Fibroblast of skin of back (primary cell): ENCODE measurements at regions not wholly inside any gene's neighbourhood (a gene's known extent, or its start where the extent isn't known, plus 50 kb on each side); places are given as distances from the start of the nearest gene placed in this dataset.
A peak's percentile ranks its signal among the peaks of the same experiment; 100 is the strongest.

Source experiments
- DNase-seq: peaks from one replicate; pipeline ENCODE4 v3.0.0-alpha.2; 2013

GRCh38 chr3:8261018-8261417 is 240.6 kb upstream of the LMCD1 start:
- DNase-seq: no peak

DNA sequence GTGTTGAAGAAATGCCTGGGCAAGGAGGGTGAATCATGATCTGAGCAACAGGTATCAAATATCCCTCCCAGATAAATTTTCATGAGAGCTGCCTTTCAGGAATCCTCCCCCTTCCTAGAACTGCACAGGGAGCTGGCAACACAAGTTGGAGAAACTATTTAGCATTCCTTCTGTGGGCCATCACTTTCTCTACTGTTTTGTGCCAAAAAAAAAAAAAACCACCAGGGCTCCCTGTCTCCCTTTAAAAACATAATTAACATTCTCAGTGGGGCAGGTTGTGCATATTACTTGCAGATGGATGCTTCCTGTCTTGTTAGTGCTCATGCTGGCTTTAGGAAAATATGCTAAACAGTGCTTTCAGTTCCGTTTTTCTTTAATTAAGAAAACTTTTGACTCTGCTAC is 234.9 kb upstream of the LMCD1 start:
- peak; percentile 58 for DNase-seq

- no peak for DNase-seq
These were observed 228.1 kb upstream of the LMCD1 start for GRCh38 chr3:8273479-8273878.

GRCh38 chr3:8276056-8276455 is 225.6 kb upstream of the LMCD1 start:
- DNase-seq: no peak

DNA sequence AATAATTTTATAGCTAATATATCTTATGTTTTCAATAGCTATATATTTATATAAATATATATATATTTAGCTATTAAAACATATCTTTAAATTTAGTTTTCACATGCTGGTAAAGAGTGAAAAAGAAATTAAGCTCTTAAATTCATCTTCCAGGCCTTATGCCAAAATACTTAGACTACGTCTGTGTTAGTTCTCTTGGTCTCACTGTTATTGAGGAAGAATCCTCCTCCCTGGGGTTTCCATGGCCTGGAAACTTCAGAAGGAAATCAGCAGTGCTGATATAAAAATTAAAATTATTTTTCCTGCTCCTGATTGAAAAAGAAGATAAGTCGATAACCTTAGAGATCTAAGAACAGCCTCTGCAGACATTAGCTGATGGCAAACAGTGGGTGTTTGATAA is 225.1 kb upstream of the LMCD1 start:
- DNase-seq: no peak

- no peak for DNase-seq
These were observed 223.2 kb upstream of the LMCD1 start for GRCh38 chr3:8278448-8278847.

DNA sequence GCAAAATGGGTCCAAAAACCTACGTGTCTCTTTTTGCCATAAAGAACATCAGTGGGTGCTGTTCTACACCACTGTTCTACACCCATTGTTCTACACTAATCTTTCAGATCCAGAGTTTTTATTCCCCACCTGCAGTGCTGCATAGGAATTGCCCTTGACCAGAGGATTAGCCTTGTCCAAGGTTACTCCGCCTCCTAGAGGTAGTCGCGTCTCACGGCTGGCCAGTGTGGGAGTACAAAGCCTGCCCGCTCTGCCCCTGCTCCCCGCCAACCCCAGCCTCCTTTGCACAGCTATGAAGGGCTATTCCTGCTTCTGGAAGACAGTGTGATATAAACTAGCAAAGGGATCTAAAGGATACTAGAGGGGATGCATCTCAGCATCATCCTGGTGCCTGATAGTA is 222.1 kb upstream of the LMCD1 start:
- DNase-seq: no peak

GRCh38 chr3:8279886-8280550 is 221.6 kb upstream of the LMCD1 start:
- DNase-seq: no peak

- peak; percentile 27 for DNase-seq
These were observed 219.0 kb upstream of the LMCD1 start for GRCh38 chr3:8282541-8283165.

GRCh38 chr3:8283193-8283592 is 218.4 kb upstream of the LMCD1 start:
- DNase-seq: no peak

GRCh38 chr3:8286086-8286485 is 215.5 kb upstream of the LMCD1 start:
- no peak for DNase-seq

DNA sequence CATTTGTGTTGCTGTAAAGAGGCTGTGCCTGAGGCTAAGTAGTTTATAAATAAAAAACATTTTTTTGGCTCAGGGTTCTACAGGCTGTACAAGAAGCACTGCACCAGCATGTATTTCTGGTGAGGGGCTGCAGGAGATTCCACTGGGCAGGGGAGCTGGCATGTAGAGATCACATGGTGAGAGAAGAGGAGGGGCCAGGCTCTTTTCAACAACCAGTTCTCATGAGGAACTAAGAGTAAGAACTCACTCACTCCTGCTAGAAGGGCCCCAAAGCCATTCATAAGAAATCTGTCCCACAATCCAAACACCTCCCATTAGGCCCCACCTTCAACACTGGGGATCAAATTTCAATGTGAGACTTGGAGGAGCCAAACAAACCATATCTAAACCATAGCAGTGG is 214.9 kb upstream of the LMCD1 start:
- DNase-seq: no peak

GRCh38 chr3:8290611-8291010 is 211.0 kb upstream of the LMCD1 start:
- DNase-seq: no peak

DNA sequence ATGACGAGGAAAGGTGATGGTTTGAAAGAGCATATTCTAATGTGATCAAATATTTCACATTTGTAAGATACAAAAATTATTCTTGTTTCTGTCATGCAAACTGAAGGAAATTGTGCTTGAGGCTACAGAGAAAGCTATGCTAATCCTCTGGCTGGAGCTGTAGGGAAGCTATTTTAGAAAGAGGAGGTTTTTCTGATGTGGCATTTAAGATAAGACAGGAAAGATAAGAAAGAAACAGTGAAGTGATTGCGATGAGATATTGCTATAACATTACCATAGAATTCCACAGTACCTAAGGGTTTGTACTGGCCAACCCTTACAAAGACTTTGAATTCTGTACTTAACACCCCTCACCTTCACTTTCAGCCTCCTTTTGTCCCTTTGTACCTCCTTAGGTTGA is 205.2 kb upstream of the LMCD1 start:
- no peak for DNase-seq

DNA sequence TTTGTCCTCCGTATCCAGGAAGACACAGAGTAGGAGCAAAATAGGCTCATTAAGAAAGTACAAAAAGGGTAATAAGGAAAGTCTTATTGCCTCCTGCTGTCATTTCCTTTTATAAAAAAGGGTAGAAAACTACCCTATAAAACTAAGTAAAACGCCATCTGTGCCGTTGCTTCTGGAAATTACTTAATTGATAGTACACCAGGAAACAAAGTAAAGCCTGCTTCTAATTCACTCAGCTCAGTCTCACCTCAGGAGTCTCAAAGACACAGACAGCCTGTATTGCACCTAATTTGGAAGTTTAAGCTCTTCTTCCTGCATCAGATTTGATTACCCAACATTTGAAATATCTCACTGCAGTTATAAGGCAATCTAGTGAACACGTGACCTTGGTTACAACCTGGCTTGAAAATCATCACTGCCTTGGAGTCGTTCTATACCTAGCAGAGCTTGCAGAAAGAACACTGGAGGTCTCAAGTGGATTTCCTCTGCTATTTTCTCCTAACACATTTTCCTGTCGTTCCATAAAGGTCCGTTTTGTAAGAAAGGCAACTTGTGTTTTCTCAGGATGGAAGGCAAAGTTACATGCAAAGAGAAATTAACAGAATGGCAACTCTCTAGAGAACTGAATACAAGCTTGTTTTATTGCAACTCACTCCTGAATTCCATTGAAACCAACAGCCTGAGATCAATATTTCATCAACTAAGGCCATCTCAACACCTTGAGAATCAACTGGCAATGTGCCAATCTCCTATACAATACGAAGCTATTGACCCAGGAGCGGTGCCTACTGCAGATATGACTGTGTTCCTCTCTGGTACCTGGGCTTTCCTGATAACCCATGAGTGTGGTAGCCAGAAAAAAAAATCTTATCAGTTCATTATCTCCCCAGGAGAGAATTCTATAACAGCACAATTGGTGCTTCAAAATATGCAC is 203.3 kb upstream of the LMCD1 start:
- no peak for DNase-seq

- DNase-seq: peak; percentile 70
These were observed 199.5 kb upstream of the LMCD1 start for GRCh38 chr3:8301977-8302735.

DNA sequence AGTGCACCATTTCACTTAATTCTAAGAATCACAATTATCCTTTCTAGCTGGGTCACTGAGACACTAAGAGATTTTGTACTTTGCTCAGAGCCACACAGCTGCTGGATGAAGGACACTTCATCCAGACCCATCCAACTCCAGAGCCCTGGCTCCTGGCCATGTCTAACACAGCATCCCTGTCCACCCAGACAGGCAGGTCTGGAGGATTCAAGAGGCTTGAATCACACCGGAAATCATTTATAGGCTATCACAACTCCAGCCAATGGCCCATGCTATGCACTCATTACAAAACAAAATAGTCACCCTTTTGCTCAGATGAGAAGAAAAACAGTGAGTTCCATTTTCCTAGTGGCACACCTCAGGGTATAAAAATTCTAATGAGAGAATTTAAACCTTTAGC is 198.2 kb upstream of the LMCD1 start:
- no peak for DNase-seq

DNA sequence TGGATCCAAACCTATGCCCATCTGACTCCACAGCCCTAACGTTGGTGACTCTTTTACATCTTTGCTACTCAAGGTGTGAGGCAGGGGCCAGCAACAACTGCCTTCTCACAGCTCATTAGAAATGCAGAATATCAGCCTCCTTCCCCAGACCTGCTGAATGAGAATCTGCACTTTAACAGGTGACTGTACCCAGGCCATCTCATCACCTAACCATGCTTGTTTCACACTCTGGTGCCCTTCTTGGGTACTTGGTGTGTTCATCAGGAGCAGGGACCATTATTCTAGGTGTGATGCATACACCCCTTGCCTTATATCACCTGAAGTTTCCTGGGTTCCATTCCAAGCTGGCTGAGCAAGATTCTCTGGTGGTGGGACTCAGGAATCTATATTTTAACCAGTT is 196.3 kb upstream of the LMCD1 start:
- DNase-seq: no peak

DNA sequence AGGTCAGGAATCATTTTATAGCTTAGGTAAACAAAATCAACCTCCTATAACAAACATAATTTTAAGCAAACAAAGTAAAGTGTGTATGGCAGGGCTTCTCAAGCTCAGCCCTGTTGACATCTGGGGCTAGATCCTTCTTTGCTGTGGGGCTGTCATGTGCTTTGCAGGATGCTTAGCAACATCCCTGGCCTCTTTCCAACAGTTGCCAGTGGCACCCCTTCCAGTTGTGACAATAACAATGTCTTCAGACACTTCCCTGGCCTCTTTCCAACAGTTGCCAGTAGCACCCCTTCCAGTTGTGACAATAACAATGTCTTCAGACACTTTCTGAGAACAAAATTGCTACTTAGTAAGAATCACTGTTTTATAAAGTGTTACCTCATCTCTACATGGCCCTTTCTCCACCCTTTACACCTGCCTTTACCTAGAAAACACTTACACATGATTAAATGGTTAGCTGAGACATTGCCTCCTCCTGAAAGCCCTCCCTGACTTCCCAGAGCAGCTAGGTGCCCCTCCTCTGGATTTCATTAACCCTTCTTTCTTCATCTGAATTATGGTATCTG is 194.0 kb upstream of the LMCD1 start:
- no peak for DNase-seq

DNA sequence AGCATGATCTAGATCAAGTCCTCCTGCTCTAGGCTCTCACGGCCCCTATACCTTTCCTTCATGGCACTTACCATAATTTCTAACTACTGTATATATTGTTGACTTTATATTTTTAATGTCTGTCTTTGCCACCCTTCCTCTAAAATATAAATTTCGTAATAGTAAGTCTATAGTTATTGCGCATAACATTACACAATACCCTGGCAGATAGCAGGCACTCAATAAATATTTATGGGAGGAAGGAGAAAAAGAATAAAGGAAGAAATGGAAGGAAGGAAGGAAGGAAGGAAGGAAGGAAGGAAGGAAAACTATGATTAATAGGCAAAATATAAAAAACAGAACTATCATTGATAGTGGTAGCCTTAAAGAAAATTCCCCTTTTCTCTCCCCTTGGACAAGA is 190.3 kb upstream of the LMCD1 start:
- no peak for DNase-seq

GRCh38 chr3:8312685-8313084 is 188.9 kb upstream of the LMCD1 start:
- no peak for DNase-seq

DNA sequence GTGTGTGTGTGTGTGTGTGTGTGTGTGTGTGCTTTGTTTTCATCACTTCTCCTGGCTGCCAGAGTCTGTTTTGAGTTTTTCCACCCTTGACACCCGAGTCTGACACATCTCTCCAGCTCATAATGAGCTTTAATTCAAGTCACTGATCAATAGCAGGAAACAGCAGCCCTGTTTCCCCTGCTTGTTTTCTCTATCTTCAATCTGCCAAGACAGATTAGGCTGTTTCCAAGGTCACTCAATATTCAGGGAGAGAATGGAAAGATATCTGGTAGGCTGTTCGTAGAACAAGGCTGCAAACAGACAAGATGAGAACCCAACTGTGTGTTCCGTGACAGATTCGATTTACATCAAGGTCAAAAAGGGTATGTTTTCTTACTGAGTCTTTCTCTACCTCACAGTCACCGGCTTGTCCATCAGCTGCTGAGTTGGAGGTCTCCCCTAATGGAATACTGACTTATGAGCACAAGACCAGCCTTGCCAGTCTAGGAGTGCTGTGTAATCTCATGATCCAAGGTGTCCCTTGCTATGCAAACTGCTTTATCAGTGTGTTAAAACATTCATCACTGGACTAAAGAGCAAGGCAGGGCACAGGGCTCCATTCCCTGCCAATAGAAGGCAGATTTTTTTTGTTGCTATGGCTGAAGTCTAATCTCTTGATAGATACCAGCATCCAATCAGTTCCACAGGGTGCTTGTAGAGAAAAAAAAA is 187.9 kb upstream of the LMCD1 start:
- no peak for DNase-seq
